ENCODE measurements at regions not wholly inside any gene's neighbourhood (a gene's known extent, or its start where the extent isn't known, plus 50 kb on each side); places are given as distances from the start of the nearest gene placed in this dataset.

DNA sequence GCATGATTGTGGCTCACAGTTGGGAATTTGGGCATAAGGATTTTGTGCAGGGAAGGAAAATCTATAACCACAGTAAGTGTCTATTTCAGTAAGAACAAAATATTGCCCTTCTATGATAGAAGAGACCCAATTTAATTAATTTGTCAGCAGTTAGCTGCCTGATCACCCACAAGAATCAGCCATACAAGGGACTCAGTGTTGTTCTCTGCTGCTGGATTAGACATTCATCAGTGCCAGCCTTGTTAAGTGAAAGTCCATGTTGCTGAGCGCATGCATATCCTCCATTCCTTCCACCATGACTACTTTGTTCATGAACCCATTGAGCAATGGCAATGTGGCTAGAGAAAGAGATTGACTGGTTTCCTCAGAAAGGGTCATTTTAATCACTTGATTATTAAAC is 125.3 kb upstream of the PDHA2 start:
- TF ChIP-seq, protein P1, sequence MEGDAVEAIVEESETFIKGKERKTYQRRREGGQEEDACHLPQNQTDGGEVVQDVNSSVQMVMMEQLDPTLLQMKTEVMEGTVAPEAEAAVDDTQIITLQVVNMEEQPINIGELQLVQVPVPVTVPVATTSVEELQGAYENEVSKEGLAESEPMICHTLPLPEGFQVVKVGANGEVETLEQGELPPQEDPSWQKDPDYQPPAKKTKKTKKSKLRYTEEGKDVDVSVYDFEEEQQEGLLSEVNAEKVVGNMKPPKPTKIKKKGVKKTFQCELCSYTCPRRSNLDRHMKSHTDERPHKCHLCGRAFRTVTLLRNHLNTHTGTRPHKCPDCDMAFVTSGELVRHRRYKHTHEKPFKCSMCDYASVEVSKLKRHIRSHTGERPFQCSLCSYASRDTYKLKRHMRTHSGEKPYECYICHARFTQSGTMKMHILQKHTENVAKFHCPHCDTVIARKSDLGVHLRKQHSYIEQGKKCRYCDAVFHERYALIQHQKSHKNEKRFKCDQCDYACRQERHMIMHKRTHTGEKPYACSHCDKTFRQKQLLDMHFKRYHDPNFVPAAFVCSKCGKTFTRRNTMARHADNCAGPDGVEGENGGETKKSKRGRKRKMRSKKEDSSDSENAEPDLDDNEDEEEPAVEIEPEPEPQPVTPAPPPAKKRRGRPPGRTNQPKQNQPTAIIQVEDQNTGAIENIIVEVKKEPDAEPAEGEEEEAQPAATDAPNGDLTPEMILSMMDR (IDR thresholded peaks at IDR 0.05) = no peak
- TF ChIP-seq, protein P2, sequence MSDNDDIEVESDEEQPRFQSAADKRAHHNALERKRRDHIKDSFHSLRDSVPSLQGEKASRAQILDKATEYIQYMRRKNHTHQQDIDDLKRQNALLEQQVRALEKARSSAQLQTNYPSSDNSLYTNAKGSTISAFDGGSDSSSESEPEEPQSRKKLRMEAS (IDR thresholded peaks at IDR 0.05; ENCODE audit: low read depth) = no peak
- no peak for TF ChIP-seq EP300 (IDR thresholded peaks at IDR 0.05; ENCODE audit: borderline replicate concordance in 1 of 2, low read depth in 1 of 2, low read length in 1 of 2)
- TF ChIP-seq NFIC (IDR thresholded peaks at IDR 0.05; ENCODE audit: borderline replicate concordance) = no peak
- TF ChIP-seq TCF12 (IDR thresholded peaks at IDR 0.05) = no peak

Measured in SK-N-SH (cell line).